Vagina (tissue), 2 donors: ENCODE measurements at regions not wholly inside any gene's neighbourhood (a gene's known extent, or its start where the extent isn't known, plus 50 kb on each side); places are given as distances from the start of the nearest gene placed in this dataset.

Source experiments
- POLR2AphosphoS5 ChIP-seq, 2 donors: sonication (generic); formaldehyde crosslinking; IDR thresholded peaks; one replicate each; pipeline ENCODE4 v1.9.0; 2017; ENCODE audit warnings: antibody characterized with exemption in 2 of 2, mild to moderate bottlenecking in 2 of 2, low read depth in 1 of 2; ENCODE audit not compliant: insufficient read depth in 1 of 2
- TF ChIP-seq, protein P1 (sequence below), 3 experiments: fragments of 450-650 bp in 2 of 3; fragments of 200-600 bp in 1 of 3; sonication (generic) in 1 of 3; IDR thresholded peaks; one replicate each; pipeline ENCODE4 v1.5.1; 2017 to 2019; ENCODE audit warnings: antibody characterized with exemption in 3 of 3, mild to moderate bottlenecking in 2 of 3, moderate library complexity in 2 of 3

DNA sequence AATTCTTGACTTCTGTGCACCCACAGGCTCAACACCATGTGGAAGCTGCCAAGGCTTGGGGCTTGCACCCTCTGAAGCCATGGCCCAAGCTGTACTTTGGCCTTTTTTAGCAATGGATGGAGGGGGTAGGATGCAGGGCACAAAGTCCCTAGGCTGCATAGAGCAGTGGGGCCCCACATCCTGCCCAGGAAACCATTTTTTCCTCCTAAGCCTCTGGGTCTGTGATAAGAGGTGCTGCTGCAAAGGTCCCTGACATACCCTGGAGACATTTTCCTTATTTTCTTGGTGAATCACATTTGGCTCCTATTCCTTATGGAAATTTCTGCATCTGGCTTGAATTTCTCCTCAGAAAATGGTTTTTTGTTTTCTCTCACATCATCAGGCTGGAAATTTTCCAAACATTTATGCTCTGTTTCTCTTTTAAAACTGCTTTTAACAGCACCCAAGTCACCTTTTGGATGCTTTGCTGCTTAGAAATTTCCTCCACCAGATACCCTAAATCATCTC is 482.7 kb upstream of the TLE4 start:
- no peak for TF ChIP-seq POLR2AphosphoS5 (IDR thresholded peaks at IDR 0.05; ENCODE audit: insufficient read depth in 1 of 2, low read depth in 1 of 2)
- TF ChIP-seq, protein P1, sequence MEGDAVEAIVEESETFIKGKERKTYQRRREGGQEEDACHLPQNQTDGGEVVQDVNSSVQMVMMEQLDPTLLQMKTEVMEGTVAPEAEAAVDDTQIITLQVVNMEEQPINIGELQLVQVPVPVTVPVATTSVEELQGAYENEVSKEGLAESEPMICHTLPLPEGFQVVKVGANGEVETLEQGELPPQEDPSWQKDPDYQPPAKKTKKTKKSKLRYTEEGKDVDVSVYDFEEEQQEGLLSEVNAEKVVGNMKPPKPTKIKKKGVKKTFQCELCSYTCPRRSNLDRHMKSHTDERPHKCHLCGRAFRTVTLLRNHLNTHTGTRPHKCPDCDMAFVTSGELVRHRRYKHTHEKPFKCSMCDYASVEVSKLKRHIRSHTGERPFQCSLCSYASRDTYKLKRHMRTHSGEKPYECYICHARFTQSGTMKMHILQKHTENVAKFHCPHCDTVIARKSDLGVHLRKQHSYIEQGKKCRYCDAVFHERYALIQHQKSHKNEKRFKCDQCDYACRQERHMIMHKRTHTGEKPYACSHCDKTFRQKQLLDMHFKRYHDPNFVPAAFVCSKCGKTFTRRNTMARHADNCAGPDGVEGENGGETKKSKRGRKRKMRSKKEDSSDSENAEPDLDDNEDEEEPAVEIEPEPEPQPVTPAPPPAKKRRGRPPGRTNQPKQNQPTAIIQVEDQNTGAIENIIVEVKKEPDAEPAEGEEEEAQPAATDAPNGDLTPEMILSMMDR (IDR thresholded peaks at IDR 0.05) = no peak
